ENCODE measurements at regions not wholly inside any gene's neighbourhood (a gene's known extent, or its start where the extent isn't known, plus 50 kb on each side); places are given as distances from the start of the nearest gene placed in this dataset.

DNA sequence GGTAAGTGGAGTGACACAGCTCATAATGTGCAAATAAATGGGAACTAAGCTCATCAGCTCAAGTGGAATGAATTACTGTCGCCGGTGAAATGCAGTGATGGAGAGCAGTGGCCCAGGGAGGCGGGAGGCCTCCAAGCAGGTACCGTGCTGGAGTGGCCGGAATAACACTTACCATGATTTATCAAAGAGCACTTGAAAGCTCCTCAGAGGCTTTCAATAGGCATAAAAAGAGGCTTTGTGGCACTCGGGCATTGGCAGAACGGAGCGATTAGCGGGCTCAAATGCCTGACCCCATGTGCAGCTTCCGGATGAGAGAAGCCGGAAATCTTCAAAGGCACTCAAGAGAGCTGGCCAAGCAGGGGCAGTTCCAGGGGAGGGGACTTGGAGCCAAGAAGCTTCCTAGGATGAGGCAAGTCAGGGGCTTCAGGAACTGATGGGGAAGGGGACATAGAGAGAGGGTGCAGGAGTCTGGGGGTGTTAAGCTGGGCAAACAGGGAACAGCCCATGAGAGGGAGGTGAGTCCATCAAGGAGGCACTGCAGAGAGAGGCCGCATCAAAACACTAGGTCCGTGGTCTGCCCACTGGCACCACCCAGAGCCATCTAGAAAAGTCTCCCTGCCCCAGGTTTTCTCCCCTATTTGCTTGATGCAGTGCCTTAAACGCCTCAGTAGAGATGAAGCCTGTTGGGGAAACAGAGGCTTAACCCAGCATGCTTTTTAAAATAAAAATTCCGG, 144.0 kb upstream of the IRX6 start:
- DNase-seq, result peak; percentile 90

DNA sequence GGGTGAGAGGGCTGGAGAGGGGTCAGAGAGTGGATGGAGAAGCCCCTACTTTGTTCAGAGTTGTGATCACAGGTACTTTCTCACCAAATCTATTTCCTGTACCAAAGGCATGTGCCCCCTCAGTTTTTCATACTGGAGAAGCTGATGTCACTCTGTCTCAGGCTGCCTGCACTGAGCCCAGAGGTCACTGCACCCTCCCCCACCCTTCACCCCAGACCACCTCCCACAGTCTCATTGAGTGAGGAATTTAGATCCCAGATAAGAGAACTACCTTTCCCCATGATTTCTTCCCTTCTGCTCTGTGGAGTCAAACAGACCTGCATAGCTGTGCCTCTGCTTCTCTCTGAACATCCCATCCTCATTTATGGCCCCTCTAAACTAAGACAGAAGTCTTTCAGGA, 140.0 kb upstream of the IRX6 start:
- no peak for DNase-seq

DNA sequence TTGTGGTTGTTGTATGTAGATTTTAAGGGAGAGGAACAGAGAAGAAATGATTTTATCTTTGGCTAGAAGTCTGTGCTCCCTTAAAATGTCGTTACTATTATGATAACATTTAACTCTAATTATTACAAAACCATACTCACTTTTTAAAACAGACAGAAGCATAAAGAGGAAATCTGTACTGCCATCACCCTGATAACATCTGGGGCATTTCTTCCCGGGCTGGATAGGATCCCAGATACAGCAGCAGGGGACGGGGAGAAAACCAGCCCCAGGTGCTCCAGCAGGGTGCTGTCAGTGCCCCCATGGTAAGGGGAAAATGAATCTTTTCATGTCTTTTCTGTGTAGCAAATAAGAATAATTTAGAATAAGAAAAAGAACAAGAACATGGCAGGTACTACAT, 139.4 kb upstream of the IRX6 start:
- DNase-seq, result no peak

DNA sequence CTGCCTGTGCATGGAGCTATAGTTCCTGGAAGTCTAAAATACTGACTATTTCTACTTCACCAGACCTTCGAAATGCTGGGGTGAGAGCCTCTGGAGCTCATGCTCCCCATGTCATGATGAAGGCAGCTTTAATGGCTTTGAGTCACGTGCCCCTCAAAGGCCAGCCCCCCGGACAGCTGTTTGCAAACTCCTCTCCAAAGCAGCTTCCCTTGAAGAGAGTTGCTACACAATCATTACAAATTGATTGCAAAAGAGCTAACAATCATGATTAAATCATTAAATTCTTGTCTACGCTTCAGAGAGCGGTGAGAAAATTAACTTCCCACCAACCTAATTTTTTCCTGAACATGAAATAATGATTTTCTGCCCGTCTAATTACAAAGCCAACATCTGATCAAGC, 134.8 kb upstream of the IRX6 start:
- DNase-seq, result no peak

DNA sequence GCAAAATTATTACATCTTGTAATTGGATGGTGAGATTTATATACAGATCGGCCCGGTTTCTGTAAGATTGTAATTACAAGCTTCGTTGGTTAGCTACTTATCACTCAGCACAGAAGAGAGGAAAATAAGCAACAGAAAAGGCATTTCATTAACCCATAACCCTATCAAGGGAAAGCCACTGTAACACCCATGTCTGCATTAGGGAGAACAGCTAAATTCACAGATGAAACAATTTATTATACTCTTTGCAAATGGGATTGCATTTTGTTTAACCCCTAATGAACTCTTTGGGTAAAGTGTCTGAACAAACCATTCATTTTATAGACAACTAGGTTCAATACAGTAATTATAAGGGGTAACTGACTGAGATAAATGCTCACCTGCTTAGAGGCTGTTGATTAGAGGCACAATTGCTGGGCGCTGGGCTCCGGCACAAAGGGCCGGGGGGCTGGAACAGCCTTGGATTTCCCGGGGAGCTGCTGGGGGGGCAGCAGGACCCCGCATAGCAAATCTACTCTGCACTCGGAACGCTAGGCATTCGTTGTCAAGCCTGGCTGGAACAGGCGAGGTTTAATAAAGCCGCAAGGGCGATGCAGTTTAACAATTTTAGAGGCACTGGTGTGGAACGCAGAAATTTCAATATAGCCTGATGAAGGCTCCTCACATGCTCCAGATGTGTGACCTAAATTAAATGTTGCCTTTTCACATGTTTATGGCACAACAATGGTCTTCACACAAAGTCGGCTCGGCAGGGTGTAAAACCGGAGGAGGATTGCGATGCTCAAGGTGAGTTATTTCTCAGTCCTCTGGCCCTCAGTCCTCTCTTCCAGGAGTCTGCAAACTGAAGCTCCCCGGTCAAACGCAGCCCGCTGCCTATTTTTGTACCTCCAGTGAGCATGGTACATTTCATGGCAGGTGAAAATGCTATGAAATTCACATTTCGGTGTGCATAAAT, 134.0 kb upstream of the IRX6 start:
- DNase-seq, result no peak

DNA sequence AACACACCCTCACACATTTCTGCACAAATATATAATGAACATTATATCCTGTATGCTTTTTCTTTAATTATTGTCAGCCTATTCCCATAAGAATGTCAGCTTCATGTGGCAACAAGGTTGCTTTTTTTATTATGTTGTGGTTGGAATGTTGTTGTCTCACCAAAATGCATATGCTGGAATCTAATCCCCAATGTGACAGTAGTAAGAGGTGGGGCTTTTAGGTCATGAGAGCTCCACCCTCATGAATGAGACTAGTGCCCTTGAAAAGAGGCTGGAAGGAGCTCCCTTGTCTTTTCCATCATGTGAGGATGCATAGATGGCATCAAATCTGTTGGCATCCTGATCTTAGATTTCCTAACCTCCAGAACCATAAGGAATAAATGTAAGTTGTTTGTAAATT, 131.3 kb upstream of the IRX6 start:
- no peak for DNase-seq

DNA sequence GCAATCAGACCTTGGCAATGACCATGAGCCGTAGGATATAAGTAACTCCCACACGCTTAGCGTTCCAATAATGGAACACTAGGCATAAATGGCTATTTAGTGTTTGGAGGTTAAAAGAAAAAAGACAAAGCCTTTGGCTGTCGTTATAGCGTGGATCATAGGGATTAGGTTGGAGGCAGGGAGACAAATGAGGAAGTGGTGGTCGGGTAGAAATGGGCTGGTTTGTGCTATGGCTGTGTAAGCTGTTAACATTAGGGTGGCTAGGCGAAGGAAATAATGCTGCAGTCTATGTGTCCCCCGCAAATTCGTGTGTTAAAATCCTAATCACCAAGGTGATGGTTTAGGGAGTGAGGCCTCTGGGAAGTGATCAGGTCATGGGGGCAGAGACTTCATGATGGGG, 120.4 kb upstream of the IRX6 start:
- no peak for DNase-seq

DNA sequence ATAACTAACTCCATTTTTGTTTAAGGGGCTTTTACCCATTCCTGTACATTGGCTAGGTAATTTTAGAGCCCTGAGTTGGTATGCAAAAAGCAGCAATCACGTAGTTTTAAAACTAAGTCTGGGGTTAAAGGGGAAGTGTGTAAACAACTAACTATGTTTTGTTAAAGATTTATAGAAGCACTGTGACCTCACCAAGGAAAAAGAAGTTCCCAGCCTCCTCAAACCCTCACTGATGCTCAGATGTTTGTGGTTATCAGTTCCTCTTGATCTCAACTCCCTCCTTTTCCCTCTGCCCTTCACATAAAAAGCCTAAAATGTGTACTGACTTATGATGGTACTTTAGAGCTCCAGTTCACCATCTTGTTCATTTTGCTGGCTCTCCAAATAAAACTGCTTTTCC, 119.9 kb upstream of the IRX6 start:
- DNase-seq, result no peak

DNA sequence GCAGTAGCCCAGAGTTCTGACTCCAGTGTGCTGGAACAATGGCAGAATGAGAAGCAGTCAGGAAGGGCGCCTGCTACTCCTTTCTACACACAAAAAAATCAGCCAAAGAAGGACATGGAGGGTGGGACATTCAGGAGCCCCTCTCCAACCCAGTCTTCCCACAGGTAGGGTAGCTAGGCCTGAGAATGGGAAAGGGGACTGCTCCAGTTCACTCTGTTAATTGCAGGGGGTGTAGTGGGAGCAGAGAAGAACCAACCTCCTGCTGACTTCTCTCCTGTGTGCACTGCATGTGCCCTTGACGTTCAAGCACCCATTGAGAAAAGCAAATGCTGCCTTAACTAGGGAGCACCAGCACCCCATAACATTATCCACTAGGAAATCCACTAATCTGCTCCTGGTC, 119.1 kb upstream of the IRX6 start:
- no peak for DNase-seq

DNA sequence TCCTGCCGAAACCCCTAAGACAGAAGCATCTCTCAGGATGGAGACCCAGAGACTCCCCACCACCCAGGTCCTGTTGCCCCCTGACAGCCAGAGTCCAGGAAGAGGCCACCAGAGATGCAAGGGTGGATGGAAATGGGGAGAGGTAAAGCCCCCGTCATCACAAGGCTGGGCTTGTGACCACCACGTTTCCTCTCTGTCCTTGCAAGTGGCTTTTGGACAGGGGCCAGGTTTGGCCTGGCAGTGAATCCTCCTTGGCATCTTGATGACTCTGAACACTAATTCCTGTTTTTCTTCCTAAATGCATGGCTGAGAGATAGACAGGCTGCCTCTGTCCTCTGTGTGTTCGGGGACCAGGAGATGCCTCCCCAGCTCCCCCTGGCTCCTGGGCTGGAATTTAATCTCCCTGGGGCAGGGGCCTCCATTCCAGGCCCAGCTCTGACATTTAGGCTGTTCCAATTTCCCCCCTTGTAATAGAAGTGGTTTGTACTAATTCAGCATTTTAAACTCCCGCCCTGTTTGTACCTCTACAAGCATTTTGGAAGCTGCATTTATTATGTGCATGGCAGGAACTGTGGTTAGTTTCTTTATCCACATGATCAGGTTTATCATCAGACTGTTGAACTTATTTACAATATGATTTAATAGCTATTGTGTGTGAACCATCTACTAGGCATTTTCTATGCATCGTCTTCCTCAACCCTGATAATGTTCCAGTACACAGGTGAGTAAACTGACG, 116.1 kb upstream of the IRX6 start:
- DNase-seq, result no peak

DNA sequence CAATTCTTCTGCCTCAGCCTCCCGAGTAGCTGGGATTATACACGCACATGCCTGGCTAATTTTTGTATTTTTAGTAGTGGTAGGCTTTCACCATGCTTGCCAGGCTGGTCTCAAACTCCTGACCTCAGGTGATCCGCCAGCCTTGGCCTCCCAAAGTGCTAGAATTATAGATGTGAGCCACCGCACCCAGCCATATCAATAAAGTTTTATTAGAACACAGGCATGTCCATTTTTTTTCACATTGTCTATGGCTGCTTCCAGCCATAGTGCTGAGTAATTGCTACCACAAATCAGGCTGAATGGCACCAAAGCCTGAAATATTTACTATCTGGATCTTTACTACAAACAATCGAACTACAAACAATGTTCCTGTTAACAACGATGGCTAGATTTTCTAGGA, 114.4 kb upstream of the IRX6 start:
- no peak for DNase-seq

DNA sequence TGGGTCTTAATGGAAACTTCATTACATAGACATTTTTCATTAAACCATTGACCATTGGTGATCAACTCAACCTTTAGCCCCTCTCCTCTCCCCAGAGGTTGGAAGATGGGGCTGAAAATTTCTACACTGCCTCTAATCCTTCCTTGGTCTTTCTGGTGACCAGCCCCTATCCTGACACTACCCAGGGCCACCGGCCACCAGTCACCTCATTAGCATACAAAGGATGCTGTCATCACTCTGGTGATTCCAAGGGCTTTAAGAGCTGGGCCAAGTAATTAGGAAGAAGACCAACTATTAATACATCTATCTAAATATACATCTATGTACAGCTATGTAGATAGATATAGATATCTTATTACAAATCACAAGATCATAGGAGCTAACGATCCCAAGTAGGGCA, 111.2 kb upstream of the IRX6 start:
- no peak for DNase-seq

DNA sequence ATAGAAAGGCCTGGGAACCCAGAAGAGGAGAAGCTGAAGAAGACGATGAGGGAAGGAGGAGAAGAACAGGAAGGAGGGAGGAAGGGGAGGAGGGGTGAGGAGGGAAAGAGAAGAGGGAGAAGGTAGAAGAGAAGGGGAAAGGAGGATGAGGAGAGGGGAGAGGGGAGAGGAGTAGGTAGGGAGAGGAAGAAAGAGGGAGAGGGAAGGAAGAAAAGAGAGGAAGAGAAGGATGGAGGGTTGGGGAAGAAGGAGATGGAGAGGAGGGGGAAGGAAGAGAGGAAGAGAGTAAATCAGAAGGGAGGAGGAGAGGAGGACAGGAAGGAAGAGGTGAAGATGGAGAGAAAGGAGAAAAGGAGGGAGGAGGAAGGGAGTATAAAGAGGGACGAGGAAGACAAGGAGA, 109.6 kb upstream of the IRX6 start:
- DNase-seq, result no peak

DNA sequence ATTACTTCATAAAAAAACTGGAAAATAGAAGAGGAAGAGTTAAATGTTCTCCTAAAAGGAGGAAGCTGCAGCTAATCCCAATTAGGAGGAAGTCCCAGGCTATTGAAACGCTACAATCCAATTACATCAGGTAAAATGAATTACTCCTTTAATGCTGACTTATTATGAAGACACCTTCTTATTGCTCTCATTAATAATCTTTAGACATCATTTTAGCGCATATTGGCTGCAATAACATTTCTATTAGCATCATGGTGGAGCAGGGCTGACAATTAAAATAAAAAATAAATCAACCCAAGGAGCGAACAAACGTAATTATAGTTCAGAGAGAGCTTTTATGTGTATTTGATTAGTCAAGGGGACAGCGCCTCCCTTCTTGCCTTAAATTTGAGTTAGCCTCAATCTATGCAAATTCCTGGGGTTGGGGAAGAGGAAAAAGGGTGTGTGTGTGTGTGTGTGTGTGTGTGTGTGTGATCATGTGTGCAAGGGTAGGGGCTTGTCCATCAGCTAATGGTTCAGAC, 109.0 kb upstream of the IRX6 start:
- no peak for DNase-seq

DNA sequence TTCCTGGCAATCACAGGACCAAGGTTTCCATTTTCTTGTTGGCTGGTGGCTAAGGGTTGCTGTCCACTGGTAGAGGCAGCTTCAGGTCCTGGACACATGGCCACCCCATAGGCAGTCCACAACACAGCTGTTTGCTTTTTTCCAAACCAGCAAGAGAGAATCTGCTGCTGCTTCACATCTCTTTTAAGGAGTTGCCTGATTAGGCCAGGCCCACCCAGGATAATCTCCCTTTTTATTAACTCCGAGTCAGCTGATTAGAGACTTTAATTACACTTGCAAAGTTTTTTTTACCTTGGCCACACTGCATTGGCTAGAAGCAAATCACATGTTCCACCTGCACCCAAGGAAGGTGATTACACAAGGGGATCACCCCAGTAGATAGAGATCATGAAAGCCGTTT, 106.6 kb upstream of the IRX6 start:
- DNase-seq, result no peak

DNA sequence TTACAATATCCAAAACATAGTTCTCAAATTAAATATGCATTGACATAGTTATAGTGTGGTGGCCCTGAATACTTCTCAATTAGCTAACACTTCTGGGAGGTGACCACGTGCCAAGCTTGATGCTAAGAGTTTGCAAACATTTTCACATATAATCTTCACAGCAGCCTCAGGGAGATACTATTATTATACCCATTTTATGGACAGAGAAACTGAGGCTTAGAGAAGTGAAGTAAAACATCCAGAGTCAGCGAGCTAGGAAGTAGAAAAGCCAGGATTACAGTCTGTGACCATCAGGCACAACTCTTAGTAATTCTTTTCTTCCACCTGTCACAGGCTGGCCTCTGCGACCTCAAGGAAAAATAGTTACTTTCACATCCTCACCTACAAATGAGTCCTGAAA, 102.2 kb upstream of the IRX6 start:
- no peak for DNase-seq

DNA sequence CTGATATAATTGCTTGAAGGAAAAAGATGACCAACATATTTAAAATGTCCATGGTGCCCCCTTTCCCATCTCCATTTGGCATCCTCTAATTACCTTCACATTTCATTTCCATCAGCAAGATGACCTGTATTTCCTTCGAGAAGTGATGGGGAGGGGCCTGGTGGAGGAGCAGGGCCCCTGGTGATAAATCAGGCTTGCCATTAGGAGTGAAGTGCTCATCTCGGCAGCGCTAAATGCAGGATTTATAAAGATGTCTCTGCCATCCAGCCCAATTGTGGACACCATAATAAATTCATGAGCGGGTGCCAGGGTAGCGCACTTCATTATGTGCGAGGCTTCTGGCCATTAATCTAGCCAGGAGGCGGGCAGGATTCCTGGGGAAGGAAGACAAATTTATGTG, 101.5 kb upstream of the IRX6 start:
- no peak for DNase-seq

DNA sequence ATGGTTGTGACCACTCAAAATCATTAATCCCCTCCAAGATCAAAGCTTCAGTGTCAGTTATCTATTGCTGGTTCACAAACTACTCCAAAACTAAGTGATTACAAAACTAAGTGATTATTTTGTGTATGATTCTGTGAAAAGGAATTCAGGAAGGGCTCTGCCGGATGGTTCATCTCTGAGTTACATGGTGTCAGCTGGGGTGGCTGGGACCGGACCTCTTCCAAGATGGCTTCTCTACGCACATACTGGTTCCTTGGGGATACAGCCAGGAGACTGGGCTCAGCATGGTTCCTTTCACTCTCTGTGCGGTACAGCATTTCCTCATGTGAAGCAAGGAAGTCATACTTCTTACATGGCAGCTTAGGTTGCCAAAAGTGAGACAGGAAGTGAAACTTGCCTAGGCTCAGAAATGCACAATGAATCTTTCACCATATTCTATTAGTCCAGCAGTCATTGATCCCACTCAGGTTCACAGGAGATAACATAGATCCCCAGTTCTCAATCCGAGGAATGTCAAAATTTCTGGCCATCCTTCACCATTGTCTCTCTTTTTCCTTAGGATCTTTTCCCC, 97.9 kb upstream of the IRX6 start:
- no peak for DNase-seq

DNA sequence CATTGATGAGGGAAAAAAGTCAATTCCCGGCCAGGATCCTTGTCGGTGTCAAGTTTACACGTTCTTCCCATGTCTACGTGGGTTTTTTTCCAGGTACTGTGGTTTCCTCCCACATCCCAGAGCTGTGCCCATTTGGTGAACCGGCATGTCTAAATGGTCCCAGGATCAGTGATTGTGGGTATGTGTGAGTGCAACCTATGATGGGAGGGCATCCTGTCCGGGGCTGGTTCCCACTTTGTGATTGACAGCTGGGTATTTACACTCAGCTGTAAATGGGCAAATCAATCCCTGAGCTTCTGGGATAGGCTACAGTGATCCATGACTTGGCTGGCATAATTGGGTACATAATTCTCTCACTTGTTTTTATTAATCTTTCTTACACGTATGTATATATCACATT, 91.2 kb upstream of the IRX6 start:
- DNase-seq, result no peak

DNA sequence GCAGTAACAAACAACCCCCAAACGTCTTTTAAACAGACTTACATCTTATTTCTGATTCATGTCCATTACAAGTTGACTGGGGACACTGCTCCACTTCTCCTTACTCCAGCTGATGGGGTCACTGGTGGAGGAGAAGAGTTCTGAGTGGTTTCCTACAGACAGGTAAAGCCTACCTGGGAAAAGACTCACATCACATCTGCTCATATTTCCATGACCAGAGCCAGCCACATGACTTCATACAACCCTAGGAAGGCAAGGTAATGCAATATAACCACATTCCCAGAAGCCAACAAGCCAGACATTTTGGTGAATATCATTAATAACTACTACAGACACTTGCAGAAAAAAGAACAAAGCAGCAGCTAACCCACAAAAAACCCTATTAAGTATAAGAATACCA, 90.5 kb upstream of the IRX6 start:
- DNase-seq, result no peak

DNA sequence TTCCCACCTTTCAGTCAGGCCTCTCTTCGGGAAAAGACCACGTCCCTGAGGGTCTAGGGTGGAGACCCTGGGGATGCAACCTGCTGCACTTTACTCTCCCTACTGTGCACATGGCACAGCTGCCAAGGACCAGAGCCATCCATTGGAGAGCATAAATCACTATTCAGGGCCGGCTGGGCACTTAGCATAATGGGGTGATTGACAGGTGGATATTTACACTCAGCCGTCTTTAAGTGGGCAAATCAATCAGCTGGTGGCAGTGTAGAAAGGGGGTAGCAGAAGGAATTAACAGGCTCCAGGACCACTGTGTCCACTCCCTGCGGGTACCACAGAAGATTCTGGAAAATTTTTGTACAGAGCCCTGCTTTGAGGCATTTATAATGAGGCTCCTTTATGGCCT, 87.3 kb upstream of the IRX6 start:
- no peak for DNase-seq

DNA sequence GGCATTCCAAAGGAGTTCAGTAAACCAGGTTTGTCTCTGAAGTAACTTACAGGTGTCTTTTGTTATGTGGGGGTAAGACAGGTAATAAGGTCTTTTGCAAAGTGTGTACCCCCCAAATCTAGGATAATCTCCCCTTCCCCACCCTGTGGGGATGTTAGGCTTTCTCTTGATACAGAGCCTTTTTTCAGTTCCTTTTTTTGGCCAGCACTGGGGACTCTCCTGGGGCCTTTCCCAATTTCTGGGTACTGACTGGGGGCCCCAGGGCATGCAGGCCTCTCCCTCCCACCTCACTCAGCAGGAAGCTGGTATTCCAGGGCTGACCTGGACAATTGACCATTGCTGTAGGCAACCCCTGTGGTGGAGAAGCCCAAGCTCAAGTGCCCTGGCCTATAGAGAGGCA, 84.3 kb upstream of the IRX6 start:
- no peak for DNase-seq

DNA sequence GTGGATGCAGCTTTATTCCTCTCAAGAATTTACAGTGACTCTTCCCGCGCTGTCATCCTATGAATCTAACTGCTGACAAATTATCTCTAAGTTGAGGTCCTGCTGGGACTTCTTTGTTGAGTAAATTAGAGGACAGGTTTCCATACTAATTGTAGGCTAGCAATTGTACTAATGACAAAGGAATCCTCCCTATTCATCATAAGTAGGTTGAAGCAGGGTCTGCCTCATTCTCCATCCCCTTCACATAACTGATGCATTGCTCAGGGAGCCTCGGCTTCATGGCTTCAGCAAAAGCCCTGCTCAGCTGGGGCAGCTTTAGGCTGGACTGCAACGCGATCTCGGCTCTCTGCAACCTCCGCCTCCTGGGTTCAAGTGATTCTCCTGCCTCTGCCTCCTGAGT, 83.1 kb upstream of the IRX6 start:
- no peak for DNase-seq
